Hematopoietic multipotent progenitor cell treated with erythropoietin and hydrocortisone succinate and interleukin-3 and kit ligand, for 17 days (in vitro differentiated cells): ENCODE measurements at regions not wholly inside any gene's neighbourhood (a gene's known extent, or its start where the extent isn't known, plus 50 kb on each side); places are given as distances from the start of the nearest gene placed in this dataset.

Experiments
- DNase-seq: peaks from one replicate; pipeline ENCODE4 v3.0.0-alpha.2; 2015; ENCODE audit warnings: low spot score

DNA sequence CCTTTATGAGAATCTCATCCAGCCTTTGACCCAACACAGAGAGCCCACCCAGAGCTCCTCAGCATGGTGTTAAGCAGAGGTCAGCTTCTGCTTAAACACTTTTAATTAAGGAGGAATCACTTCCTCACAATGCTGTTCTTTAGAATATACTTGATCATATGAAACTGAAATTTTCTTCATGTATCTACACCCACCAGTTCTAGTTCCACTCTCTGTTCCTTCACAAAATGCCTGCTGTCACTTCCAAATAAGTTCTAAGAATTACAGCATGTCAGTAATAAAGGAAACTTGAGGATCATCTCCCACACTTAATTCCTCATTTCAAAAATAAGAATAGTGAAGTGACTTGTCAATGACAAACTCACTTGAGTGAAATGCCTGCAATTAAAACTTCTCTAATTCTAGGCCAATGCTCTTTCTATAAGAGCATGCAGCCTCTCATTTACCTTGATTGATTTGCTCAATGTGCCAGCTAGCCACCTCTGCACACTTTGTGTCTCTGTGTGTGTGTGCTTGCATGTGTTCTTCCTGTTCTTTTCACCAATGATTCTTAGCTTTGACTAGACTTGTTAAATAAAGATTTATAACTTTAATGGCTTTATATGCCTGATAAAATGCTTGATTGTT lies 356.3 kb downstream of the PLPP3 start:
- DNase-seq: no peak

DNA sequence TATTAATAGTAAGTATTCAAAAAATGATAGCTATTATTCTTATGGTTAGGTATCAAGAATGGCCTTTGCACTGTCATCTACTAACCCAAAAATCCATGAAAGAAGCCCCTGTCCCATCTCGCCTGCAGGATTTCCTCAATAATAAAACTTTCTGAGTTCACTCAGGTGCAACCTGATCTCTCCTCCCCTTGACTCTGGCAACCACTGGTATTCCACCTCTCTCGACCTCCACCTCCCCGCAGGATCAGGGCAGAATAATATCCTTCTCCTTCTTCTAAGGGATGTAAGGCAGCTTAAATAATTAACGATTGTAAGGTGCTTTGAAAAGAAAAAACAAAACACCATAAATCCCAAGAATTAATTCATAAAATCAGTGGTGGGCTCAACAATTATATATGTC lies 359.3 kb downstream of the PLPP3 start:
- no peak for DNase-seq

DNA sequence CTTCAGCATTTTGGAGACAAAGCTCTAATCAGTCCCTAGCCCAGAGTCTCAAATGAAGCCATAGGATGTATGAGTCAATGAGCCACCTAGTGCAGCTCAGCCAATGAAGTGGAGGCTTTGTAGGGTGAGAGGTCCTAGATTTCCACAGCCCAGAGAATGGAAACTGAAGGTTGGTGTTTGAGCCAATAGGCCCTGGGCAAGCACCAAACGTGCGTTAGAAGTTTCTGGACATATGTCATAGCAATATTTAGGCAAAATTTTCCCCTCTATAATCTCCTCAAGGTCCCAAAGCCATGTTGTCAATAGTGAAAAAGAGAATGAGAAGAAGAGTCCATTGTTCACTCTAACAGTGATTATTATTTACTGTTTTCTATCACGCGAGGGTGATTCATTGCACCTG lies 361.3 kb downstream of the PLPP3 start:
- DNase-seq: no peak

DNA sequence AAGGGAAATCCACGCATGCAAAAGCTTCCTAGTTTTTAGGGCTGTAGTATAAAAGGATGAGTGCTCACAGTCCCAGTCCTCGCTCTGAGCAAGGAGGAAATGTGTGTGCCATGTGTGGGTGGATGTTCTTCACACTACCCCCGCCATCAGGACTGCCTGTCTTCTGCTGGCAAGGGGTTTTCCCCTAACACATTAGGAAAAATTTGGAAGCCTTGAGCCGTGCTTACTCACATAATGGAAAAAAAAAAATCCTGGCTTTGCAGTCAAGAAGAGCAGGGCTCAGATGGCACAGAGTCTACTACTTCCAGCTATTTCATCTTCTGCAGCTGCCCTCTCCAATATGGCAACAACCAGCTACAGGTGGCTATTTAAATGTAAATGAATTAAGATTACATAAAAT lies 363.1 kb downstream of the PLPP3 start:
- no peak for DNase-seq

DNA sequence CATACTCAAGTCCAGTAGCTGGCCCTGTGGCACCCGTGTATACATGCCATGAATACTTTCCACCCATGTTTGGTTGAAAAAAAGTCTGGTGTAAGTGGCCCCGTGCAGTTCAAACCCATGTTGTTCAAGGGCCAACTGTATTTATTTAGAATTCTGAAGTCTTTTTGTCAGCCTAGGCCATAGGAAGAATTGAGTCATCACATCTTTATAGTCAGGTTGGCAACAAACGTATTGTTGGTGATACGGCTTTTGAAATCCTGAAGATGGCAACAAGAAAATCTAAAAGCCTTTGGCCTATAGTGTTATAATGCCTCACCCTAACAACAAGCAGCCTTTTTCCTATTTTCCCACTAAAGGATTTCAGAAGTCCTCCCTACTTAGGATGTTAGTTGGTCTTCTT lies 363.6 kb downstream of the PLPP3 start:
- no peak for DNase-seq

DNA sequence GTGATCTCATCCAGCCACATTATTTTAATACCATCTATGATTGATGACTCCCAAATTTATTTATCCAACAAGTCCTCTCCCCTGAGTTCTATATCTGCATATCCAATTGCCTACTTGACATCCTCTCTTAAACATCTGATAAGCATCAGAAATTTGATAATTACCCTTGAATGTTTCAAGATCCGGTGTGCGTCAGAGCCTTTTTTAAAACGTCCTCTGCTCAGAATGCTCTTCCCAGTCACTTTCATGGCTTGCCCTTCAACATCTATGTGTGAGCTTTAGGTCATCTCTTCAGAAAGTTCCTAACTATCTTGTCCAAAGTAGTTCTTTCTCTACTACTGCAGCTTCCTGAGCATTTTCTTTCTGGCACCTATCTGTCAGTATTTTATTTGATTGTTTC lies 364.3 kb downstream of the PLPP3 start:
- no peak for DNase-seq

DNA sequence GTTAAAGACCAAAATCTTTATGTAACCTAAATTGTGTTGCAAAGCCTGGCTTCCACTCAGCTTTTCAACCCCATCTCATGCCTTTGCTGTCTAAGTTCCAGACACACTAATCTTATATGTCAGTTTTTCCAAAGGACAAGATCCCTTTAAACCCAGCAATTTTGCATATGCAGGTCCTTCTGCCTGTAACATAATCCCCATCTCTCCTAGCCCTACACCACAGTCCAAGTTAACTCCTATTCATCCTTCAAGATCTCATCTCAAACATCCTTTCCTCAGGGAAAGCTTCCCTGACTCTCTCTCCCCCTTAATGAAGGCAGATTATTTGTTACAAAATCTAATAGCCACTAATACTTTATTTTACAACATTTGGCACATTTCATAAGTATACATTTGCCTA lies 366.3 kb downstream of the PLPP3 start:
- DNase-seq: no peak

DNA sequence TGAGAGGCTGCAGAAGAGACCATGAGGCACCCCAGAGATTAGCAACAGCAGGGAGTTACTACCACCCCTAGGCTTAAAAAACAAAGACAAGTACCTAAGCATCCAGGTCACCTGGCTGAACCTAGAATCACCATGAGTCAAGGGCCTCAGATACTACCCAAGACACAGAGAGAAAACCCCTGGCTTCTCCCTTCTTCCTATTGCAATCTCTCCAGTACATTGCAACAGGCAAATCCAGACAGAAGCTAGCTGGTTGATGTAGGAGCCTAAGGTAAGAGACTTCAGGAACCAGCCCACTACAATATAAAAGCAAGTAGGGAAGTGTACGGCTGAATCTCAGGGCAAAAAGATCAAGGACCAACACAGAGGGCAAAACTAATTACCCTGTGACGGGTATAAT lies 367.2 kb downstream of the PLPP3 start:
- no peak for DNase-seq

DNA sequence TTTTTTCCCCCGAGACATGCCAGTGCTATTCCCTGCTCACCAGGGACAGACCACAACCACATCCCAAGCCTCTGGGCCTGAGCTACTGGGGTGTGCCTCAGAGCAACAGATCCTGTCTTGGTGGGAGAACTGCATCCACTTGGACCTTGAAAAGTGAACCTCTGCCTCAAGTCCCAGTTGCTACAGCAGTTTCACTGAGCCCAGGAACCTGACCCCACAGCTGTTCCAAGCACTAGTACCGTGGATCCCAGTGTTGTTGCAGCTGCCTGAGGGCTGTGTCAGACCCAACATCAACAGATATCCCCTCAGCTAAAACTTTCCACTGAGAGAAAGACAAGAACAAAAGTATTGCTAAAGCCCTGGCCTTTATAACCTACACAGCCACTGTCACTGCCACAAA lies 373.0 kb downstream of the PLPP3 start:
- no peak for DNase-seq

DNA sequence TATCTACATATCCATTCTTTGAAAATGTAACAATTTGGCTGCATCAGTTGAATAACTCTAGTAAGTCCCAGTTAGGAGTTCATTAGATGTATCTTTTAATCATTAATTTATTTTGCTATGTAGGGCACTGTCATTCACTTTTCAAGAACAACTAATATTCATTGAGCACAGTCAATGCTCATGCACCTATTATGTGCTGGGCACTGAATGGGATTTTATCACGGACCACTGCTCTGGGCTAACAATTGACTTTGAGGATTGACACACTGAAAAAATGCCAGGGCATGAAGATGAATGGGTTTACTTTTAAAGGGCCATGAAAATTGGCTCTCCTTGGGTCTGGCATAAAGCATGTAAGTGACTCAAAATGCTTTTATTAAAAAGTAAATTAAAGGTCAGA lies 375.2 kb downstream of the PLPP3 start:
- no peak for DNase-seq

DNA sequence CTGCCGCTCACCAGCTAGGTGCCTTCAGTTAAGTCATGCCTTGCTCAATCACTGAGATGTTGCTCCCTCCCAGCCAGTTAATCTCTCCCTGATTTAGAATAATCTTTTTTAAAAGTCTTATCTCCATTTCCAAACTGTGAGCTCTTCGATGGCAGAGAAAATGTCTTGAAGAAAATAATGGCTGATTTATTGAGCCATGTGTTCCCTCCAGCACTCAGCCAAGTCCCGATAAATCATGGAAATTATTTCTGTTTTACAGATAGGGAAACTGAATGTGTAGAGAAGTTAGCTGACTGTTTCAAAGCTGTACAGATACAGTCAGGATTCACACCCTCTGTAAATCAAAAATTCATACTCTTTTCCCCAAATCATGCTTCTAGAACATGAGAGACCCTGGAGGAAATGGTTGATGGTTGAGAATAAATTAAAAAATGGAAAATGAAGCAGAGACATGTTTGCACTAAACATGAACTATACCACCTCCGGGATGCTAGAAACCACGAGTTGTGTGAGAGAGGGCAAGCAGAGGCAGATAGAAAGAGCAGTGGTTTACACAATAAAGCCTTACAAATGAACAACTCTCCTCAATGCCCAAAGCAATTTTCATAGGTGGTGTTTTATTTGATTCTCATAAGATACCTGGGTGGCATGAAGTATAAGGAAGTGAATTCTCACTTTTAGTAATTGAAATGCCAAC lies 376.4 kb downstream of the PLPP3 start:
- no peak for DNase-seq

DNA sequence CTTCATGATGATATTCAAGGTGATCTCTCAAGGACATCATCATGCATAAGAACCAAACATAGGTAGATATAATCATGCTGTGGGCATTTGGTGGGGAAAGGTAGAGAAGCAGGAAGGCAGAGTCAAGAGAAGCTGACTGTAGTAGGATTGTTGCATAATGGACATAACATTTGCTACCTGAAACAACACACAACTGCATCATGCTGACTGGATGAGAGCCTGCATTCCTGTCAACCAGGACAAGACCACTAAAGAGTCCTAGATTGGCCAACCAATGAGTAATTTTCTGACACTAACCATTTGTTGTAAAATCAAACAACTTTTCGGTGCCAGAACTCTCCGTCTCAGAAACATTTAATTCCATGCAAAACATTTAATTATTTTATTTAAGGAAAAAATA lies 377.2 kb downstream of the PLPP3 start:
- no peak for DNase-seq

DNA sequence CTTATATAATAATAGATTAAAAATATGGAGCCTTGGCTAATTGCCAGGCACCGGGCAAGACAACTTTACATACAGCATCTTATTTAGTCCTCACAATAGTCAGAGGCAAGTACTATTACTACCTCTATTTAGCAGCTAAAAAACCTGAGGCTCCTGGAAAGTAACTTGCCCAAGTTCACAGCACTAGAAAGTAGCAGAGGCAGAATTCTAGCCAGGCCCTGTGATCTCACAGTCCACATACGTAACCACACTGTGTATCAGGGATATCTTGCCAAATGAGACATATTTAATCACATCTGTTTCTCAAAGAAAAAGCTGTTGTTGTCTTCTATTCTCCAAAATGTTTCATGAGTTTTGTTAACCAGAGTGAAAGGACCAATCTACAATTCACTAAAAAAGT lies 378.5 kb downstream of the PLPP3 start:
- no peak for DNase-seq

DNA sequence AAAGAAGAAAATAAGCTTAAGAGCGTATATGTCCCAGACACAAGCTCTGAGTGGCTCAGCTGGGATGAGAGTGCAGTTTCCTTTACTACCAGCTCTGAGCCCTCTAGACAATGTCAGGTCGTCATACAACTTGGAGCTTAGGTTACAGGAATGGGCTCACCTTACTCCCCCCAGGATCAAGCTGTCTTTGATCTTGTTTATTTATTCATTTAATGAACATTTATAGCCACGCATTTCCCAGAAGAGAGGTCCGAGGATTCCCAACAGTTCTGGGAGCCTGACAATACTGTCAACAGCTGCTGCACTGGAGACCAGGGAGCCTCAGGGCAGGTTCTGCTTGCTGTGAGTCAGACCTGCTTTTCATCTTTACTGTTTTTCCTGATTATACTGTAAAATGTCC lies 378.9 kb downstream of the PLPP3 start:
- no peak for DNase-seq

DNA sequence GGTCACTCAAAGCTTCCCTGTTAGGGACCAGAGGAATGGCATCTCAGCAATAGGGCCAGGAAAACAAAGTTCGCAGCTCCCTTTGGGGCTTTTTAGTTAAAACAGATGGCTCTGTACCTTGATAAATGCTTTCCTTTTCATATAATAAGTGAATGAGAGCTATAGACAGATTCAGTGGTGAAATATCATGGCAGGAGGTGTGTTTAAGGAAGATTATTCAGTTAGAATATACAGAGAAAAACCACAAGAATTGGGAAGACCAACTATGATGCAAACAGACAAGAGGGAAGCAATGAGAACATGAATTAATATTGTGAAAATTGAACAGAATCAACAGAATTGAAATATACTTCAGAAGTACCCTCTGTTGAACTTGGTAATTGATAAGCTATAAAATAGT lies 379.4 kb downstream of the PLPP3 start:
- no peak for DNase-seq

DNA sequence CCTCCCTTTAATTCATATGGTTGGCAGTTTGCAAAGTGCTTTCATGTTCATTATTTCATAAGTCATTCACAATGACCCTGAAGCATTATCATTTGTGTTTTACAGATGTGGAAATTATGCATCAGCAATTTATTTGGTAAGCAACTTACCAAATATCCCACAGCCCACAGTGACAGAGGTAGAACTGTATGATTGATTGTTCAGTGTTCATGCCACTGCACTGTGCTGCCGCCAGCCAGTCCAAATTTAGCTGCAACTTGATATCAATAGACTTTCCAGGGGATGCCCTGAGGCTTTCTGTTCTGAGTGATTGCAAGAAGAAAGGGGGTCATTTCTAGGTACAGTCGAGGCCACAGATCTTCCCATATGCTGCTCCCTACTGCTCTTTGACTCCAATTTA lies 380.3 kb downstream of the PLPP3 start:
- no peak for DNase-seq

DNA sequence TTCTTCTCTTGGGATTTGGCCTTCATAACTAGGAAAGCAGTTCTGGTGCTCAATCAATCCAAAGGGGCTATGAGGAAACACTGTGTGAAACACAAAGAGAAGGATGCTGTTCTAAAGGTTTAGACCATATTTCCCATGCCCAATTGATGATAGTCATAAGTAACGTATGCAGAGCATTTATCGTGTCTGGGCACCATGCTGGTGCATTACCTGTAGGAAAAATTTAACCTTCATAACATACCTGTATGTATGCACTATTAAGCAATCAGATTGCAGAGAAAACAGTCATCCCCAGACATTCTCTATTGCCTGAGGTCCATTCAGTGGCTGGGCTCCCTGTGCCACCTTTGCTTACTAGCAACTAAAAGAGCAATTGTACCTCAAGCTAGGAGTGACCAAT lies 381.4 kb downstream of the PLPP3 start:
- no peak for DNase-seq

DNA sequence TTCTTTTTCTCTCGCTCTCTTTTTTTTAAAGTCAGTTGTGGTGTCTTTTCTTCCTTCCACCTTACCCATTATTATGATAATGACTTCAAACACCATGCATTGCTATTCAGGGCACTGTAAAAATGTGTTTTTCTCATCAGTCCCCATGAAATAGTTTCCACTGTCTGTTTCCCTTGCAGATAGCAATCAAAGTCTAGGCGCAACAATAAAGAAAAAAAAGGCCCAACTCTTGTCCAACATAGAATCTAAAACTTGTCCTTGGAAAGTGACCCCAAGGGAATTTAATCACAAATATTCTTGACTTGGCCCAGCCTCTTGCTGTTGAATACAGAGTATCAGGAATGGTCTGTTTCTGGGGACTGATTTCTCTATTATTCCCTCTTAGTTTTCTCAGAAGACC lies 382.5 kb downstream of the PLPP3 start:
- no peak for DNase-seq

DNA sequence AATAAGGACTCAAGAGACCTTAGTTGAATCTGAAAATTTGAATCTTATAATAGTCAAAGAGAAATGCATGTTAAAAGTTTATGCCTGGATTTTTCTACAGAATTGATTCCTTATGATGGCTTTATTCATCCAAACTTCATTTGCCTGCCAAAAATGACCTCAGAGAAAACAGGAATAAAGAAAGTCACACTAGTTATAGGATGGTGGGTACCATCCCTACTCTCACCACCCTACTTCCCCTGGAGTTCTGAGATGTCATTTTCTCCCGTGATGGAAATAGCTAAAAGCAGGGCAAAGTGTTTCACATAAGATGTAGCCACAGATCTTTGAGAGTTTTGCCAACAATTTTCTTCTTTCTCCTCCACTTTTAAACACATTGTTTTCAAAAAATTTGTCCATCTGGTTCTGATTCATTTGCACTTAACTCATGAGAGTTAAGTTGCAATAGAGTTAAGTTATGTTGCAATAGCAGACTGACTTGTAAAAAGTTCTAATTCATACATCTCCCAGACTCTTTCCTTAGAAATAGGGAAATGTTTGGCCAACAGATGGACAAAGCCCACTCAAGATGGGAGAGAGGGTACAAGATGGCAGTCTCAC lies 384.6 kb downstream of the PLPP3 start:
- no peak for DNase-seq

DNA sequence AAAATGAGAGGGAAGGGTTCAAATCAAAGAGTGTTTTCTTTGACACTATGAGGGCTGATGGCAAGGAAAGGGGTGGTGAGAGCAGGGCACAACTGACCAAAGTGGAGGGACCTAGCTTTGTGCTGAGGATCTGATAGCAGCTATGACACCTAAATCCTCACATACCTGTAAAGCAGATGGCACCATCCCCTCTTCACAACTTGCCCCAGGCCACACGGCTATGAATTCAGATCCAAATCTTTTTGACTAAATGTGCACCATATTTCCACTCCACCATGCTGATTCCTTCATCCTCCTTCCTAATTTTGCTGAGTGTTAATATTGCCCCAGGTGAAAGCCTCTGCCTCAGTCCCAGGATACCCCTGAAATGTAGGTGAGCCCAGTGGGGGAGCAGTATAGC lies 385.7 kb downstream of the PLPP3 start:
- no peak for DNase-seq

DNA sequence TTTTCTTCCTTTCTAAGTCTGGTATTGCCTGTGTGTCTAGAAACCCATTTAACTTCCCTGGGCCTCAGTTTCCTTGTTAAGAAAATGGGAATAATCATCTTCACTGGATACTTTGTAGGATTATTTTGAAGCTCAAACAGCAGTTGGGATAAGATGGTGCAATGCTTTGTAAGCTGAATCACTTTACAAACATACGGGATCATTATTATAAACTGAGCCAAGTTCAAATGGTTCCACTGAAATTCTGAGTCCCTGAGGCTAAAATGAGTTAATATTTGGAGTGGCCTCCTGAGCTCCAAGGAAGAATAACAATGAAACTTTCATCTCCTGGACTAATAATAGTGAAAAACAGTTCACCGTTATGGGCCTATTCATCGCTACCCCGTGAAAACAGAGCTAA lies 388.0 kb downstream of the PLPP3 start:
- no peak for DNase-seq

DNA sequence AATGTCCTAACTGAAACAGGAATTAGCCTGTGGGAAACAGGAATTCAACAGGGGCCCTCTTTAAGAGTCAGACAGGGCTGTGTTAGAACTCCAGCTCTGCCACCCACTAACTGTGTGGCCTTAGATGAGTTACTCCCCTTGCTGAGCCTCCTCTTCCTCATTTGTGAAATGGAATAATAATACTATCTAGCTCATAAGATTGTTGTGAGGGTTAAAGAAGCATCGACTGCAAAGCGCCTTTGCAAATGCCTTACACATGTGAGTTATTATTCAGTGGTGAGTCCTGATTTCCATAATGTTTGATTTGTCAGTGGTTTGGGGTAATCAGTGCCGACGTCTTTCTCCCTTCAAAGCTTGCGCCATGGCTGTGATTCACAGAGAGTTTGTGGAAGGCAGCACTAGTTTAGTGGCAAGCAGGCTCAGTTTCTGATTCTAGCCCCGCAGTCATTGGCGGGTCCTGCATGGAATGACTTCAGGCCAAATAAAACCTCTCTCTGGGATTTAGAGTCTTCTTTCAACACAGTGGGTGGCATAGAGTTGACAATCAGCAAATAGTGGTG lies 388.5 kb downstream of the PLPP3 start:
- DNase-seq: no peak

DNA sequence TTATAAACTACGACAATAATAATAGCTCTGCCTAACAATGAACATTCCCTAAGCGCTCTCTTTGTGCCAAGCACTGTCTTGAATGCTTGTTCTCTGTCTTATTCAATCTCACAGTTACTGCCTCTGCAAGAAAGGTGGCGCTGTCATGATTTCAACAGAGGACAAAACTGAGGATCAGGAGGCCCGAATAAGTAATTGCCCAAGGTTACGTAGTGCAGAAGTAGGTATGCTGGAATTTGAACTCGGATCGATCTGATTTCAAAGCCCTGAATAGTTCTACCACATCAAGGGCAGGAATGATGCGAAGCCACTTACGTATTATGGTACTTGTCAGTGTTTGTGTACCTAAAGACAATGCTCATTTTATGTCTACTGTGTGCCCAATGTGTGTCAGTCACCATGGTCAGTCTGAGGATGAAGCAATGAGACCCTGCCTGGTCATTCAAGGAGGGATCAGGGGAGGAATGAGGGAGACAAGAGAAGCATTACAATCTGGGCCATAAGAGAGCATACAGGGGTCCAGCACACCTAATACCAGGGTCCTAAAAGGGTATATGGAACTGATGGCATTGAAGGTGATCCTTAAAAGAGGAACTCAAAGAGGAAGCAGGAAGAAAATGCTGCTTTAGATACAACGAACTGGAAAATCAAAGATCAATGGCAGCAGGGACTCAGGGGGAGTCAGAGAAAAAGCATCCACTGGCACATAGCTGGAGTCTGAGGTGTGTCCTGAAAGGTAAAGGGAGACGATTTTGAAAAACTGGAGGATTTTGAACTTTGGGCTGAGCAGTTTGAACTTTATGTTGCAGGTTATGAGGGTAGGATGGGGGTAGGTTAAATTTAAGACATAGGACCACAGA lies 389.2 kb downstream of the PLPP3 start:
- no peak for DNase-seq
